Right renal pelvis (tissue), 4 donors: ENCODE measurements at regions not wholly inside any gene's neighbourhood (a gene's known extent, or its start where the extent isn't known, plus 50 kb on each side); places are given as distances from the start of the nearest gene placed in this dataset.

Experiments
- DNase-seq, 4 donors: peaks; one replicate each; pipeline ENCODE4 v3.0.0-alpha.2; 2013; ENCODE audit warnings: low read depth in 4 of 4, low spot score in 3 of 4, missing footprints in 1 of 4

- peak; percentile 57 to 73 (median 66) for DNase-seq
These were observed 51.2 kb upstream of the CDH5 start for GRCh38 chr16:66315210-66315825.

- DNase-seq, result no peak
These were observed 55.2 kb upstream of the CDH5 start for GRCh38 chr16:66311306-66311705.

- no peak for DNase-seq
These were observed 57.2 kb upstream of the CDH5 start for GRCh38 chr16:66309215-66309807.

- DNase-seq, result no peak
These were observed 58.4 kb upstream of the CDH5 start for GRCh38 chr16:66308096-66308495.

GRCh38 chr16:66306366-66307150 is 59.9 kb upstream of the CDH5 start:
- DNase-seq, result no peak

- DNase-seq, result no peak
These were observed 61.5 kb upstream of the CDH5 start for GRCh38 chr16:66304961-66305360.

- DNase-seq, result no peak
These were observed 62.3 kb upstream of the CDH5 start for GRCh38 chr16:66304151-66304550.

GRCh38 chr16:66300501-66300900 is 66.0 kb upstream of the CDH5 start:
- DNase-seq, result no peak

GRCh38 chr16:66300037-66300436 is 66.5 kb upstream of the CDH5 start:
- DNase-seq, result no peak

- DNase-seq, result no peak
These were observed 67.1 kb upstream of the CDH5 start for GRCh38 chr16:66299349-66299748.

GRCh38 chr16:66298571-66299120 is 67.8 kb upstream of the CDH5 start:
- DNase-seq, result no peak

- no peak for DNase-seq
These were observed 68.5 kb upstream of the CDH5 start for GRCh38 chr16:66298006-66298405.

GRCh38 chr16:66296591-66296990 is 69.9 kb upstream of the CDH5 start:
- no peak for DNase-seq

GRCh38 chr16:66295761-66296546 is 70.5 kb upstream of the CDH5 start:
- DNase-seq, result no peak

GRCh38 chr16:66295213-66295612 is 71.3 kb upstream of the CDH5 start:
- DNase-seq, result no peak

- no peak for DNase-seq
These were observed 72.0 kb upstream of the CDH5 start for GRCh38 chr16:66294507-66294906.

GRCh38 chr16:66293932-66294331 is 72.6 kb upstream of the CDH5 start:
- no peak for DNase-seq

- DNase-seq, result no peak
These were observed 73.2 kb upstream of the CDH5 start for GRCh38 chr16:66293207-66293735.

- no peak for DNase-seq
These were observed 74.1 kb upstream of the CDH5 start for GRCh38 chr16:66292241-66292935.

GRCh38 chr16:66291833-66292232 is 74.7 kb upstream of the CDH5 start:
- no peak for DNase-seq
